ENCODE measurements at regions not wholly inside any gene's neighbourhood (a gene's known extent, or its start where the extent isn't known, plus 50 kb on each side); places are given as distances from the start of the nearest gene placed in this dataset.

GRCh38 chr4:38503689-38504395, 160.2 kb upstream of the KLF3 start:
- H3K27me3 Mint-ChIP-seq, result no peaks in the 10 kb centered on the region
- H3K4me3 Mint-ChIP-seq, result no peak overlapping the region
- DNase-seq, result no peak
- no peak overlapping the region for H3K27ac Mint-ChIP-seq
- H3K9me3 Mint-ChIP-seq, result no peaks in the 10 kb centered on the region
- peaks cover 49% of the 10 kb centered on the region for H3K4me1 Mint-ChIP-seq
- H3K36me3 Mint-ChIP-seq, result no peaks in the 10 kb centered on the region

GRCh38 chr4:38504396-38504715, 159.6 kb upstream of the KLF3 start:
- Mint-ChIP-seq H3K27me3 (no peaks in the 10 kb centered on the region), H3K4me3 (no peak overlapping the region), H3K36me3 (no peaks in the 10 kb centered on the region), H3K4me1 (peaks cover 54% of the 10 kb centered on the region), H3K9me3 (no peaks in the 10 kb centered on the region), H3K27ac (no peak overlapping the region)
- no peak for DNase-seq

- Mint-ChIP-seq H3K4me1 (peaks cover 83% of the 10 kb centered on the region), H3K27ac (peak overlapping the region; percentile 44), H3K27me3 (no peaks in the 10 kb centered on the region), H3K36me3 (peaks cover 4% of the 10 kb centered on the region), H3K4me3 (peak overlapping the region; percentile 47), H3K9me3 (no peaks in the 10 kb centered on the region)
- peak; percentile 36 for DNase-seq
These were observed 154.4 kb upstream of the KLF3 start for GRCh38 chr4:38509551-38509950.

DNA sequence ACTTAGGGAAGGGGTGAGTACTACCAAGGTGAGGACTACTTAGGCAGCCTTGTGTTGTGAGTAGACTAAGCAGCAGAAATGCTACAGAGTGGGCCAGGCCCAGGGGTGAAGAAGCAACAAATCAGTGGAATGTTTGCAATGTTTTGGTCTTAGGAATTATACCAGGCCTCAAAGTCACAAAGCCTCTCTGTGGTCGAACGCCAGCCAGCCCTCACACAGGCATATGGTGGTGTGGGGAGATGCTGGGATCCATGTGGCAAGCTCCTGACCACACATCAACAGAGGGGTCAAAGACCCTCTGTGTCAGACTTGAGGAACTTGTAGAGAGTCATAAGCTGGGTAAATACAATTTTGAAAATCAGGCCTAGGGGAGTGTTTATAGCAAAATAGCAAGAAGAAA, 153.8 kb upstream of the KLF3 start:
- H3K27me3 Mint-ChIP-seq, result no peaks in the 10 kb centered on the region
- no peaks in the 10 kb centered on the region for H3K9me3 Mint-ChIP-seq
- peak overlapping the region; percentile 44 for H3K27ac Mint-ChIP-seq
- peaks cover 4% of the 10 kb centered on the region for H3K36me3 Mint-ChIP-seq
- DNase-seq, result no peak
- H3K4me3 Mint-ChIP-seq, result peak overlapping the region; percentile 47
- peaks cover 85% of the 10 kb centered on the region for H3K4me1 Mint-ChIP-seq

GRCh38 chr4:38511702-38512101, 152.3 kb upstream of the KLF3 start:
- Mint-ChIP-seq H3K36me3 (peaks cover 4% of the 10 kb centered on the region), H3K9me3 (no peaks in the 10 kb centered on the region), H3K4me3 (no peak overlapping the region), H3K4me1 (peaks cover 86% of the 10 kb centered on the region), H3K27me3 (no peaks in the 10 kb centered on the region), H3K27ac (peak overlapping the region; percentile 68)
- DNase-seq, result no peak

DNA sequence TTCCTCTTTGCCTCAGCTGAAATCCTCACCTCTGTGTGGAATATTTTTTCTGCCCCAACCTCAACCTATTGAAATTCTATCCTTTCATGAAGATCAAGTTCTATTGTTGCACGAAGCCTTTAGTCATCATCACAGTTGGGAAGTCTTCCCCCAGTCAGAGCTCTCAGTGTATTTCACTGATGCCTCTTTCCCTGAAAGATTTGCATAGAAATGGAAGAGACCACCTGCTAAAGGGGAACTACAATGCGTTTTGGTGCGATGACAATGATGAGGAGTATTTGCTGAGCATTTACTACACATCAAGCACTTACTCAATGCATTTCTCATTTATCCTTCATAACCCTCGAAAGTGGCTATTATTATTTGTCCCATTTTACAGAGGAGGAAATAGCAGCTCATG, 151.2 kb upstream of the KLF3 start:
- Mint-ChIP-seq H3K36me3 (peaks cover 4% of the 10 kb centered on the region), H3K27me3 (no peaks in the 10 kb centered on the region), H3K27ac (peak overlapping the region; percentile 36), H3K4me1 (peaks cover 77% of the 10 kb centered on the region), H3K4me3 (no peak overlapping the region), H3K9me3 (no peaks in the 10 kb centered on the region)
- DNase-seq, result no peak

DNA sequence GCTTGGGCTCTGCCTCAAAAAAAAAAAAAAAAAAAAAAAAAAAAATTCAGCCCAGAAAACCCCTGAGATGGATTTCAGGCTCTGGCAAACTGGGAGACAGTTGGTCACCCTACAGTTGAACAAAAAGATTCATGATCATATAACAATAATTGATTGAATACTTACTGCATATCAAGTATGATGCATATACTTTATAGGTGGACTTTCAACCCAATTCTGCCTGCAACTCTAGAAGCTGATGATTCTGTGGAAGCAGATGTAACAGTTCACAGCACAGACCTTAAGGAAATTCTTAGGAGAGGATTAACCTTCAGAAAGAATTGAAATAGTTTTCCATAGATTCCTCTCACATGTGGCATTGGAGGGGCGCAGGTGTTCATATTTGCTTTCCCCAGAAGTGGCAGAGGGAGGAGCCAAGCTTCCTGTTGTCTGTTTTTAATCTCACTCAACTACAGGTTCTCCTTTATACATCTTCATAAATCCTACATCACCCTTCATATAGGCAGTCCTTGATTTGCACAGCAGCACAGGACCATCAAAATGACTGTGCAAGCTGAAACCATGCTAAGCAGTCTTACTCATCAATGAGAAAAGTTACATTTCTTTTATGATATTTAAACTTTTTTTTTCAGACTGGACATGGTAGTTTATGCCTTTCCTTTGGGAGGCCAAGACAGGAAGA, 149.4 kb upstream of the KLF3 start:
- H3K4me3 Mint-ChIP-seq, result no peak overlapping the region
- H3K9me3 Mint-ChIP-seq, result no peaks in the 10 kb centered on the region
- no peaks in the 10 kb centered on the region for H3K27me3 Mint-ChIP-seq
- no peak for DNase-seq
- H3K36me3 Mint-ChIP-seq, result peaks cover 7% of the 10 kb centered on the region
- no peak overlapping the region for H3K27ac Mint-ChIP-seq
- H3K4me1 Mint-ChIP-seq, result peaks cover 66% of the 10 kb centered on the region

GRCh38 chr4:38516190-38516589, 147.8 kb upstream of the KLF3 start:
- H3K27ac Mint-ChIP-seq, result no peak overlapping the region
- no peak overlapping the region for H3K4me3 Mint-ChIP-seq
- no peaks in the 10 kb centered on the region for H3K9me3 Mint-ChIP-seq
- no peak for DNase-seq
- H3K36me3 Mint-ChIP-seq, result peaks cover 13% of the 10 kb centered on the region
- H3K27me3 Mint-ChIP-seq, result no peaks in the 10 kb centered on the region
- peaks cover 53% of the 10 kb centered on the region for H3K4me1 Mint-ChIP-seq

- H3K27ac Mint-ChIP-seq, result no peak overlapping the region
- no peak for DNase-seq
- H3K36me3 Mint-ChIP-seq, result peaks cover 14% of the 10 kb centered on the region
- no peak overlapping the region for H3K4me3 Mint-ChIP-seq
- H3K27me3 Mint-ChIP-seq, result no peaks in the 10 kb centered on the region
- peaks cover 3% of the 10 kb centered on the region for H3K9me3 Mint-ChIP-seq
- peaks cover 34% of the 10 kb centered on the region for H3K4me1 Mint-ChIP-seq
These were observed 144.3 kb upstream of the KLF3 start for GRCh38 chr4:38519666-38520065.

GRCh38 chr4:38523054-38523453, 140.9 kb upstream of the KLF3 start:
- Mint-ChIP-seq H3K27me3 (no peaks in the 10 kb centered on the region), H3K36me3 (peaks cover 14% of the 10 kb centered on the region)

DNA sequence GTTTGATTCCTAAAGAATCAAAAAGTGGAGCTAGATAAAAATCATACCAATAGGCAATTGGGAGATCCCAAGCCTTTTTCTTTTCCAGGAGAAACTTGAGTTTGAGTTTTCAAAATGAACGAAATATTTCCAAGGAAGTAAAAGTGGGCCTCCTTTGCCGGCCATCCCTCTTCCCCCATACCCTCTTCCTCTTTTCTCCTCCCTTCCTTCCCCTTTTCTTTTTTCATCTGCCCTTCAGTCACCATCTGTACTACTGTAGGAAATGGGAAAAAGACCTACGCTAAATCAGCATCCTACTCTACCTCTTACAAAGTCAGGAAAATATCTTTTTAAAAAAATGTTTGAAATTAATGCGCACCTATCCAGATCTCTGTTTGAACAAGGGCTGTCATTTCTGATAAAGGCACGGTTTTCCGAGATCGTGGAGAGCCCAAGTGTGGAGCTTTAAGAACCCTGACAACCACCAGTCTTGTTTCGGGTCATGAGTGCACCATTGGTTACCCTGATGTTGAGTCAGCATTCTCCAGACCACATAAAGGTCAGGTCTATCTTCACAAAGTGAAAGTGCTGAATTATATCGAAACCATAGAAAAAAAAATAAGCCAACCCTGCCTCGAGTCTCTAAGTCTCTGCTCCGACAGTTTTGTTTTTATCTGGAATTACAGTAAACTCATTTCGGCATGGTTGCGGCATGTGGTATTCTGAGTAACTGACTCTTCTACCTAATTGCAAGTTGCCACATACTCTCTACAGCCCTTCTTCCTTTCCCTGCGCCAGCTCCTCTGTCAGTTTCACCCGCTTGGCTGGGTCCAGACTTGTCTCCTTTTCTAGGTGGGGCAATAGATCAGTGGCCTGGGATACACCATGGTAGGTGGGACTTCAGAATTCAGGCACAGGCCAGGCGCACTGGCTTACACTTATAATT, 140.2 kb upstream of the KLF3 start:
- Mint-ChIP-seq H3K36me3 (peaks cover 14% of the 10 kb centered on the region), H3K27me3 (no peaks in the 10 kb centered on the region), H3K4me1 (peaks cover 14% of the 10 kb centered on the region), H3K4me3 (no peak overlapping the region), H3K9me3 (peaks cover 3% of the 10 kb centered on the region), H3K27ac (no peak overlapping the region)
- no peak for DNase-seq

More at GRCh38 chr4:38523054-38523453, 140.9 kb upstream of the KLF3 start:
- peaks cover 3% of the 10 kb centered on the region for H3K9me3 Mint-ChIP-seq
- H3K27ac Mint-ChIP-seq, result no peak overlapping the region
- H3K4me1 Mint-ChIP-seq, result peaks cover 15% of the 10 kb centered on the region
- H3K4me3 Mint-ChIP-seq, result no peak overlapping the region
- DNase-seq, result no peak

GRCh38 chr4:38526412-38526811, 137.6 kb upstream of the KLF3 start:
- no peak for DNase-seq
- Mint-ChIP-seq H3K4me3 (no peak overlapping the region), H3K27ac (no peak overlapping the region), H3K27me3 (no peaks in the 10 kb centered on the region), H3K9me3 (peaks cover 6% of the 10 kb centered on the region), H3K36me3 (peaks cover 6% of the 10 kb centered on the region), H3K4me1 (peaks cover 24% of the 10 kb centered on the region)

DNA sequence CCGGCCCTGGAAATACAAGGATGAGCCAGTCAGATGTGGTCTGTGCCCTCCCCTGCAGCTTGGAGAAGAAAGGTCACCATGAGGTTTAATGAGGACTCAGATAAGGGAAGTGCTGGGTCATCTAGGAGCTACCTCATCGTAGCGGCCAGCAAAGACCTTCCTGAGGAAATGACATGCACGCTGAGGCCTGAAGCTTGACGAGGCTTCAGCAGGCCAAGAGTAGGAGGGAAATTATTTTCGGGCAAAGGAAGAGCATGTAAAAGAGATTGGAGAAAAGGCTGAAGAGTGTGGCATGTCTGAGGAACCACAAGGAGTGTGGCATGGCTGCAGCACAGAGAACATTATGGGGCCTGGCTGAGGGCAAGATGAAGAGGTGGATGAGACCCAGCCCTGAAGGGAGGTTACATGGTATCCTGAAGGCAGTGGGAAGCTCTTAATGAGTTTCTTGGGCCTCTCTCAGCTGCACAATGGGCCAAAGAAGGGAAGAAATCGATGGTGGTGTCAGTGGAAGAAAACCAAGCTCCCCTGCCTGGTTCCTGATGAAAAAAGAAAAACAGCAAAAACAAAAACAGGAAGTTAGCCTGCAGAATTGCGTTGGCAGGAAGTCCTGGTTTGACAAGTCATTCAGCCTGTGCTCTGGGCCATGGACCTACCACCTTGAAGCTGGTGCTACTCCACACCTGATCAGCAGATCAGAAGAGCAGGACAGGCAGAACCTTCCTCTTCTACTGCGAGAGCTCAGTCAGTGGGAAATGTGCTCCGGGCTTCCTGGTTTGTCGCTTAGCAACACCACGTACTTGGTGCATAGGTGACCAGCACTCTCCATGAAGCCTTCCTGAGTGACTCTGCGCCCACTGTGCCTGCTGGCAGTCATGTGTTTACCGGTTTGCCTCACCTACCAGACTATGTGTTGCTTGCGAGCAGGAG, 134.5 kb upstream of the KLF3 start:
- Mint-ChIP-seq H3K4me1 (peaks cover 20% of the 10 kb centered on the region), H3K27ac (peak overlapping the region; percentile 78), H3K36me3 (peaks cover 6% of the 10 kb centered on the region), H3K9me3 (peaks cover 3% of the 10 kb centered on the region), H3K4me3 (peak overlapping the region; percentile 1), H3K27me3 (no peaks in the 10 kb centered on the region)
- DNase-seq, result peak; percentile 36

DNA sequence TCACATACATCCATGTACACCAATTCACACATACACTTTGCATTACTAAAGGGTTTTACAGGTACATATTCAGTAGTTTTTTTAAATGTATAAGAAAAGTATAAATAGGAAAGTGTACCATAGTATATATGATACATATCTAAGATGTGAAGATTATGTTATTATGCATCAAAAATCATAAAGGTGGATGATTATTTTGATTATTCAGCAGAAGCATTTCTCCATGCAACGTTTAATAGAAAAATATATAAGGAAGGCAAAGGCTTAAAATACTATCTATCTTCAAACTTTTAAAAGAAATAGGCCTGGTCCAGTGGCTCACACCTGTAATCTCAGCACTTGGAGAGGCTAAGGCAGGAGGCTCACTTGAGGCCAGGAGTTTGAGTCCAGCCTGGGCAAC, 133.5 kb upstream of the KLF3 start:
- H3K27ac Mint-ChIP-seq, result no peak overlapping the region
- H3K4me3 Mint-ChIP-seq, result no peak overlapping the region
- peaks cover 6% of the 10 kb centered on the region for H3K36me3 Mint-ChIP-seq

More for the DNA sequence above, 133.5 kb upstream of the KLF3 start:
- H3K4me1 Mint-ChIP-seq, result peaks cover 20% of the 10 kb centered on the region
- DNase-seq, result no peak
- no peaks in the 10 kb centered on the region for H3K27me3 Mint-ChIP-seq
- peaks cover 3% of the 10 kb centered on the region for H3K9me3 Mint-ChIP-seq
